IMR-90 (cell line): ENCODE measurements at regions not wholly inside any gene's neighbourhood (a gene's known extent, or its start where the extent isn't known, plus 50 kb on each side); places are given as distances from the start of the nearest gene placed in this dataset.

Experiments used
- FOS ChIP-seq: fragments of 150-350 bp; IDR thresholded peaks from 2 replicates; pipeline ENCODE4 v1.6.1; 2016; ENCODE audit warnings: low read depth, low read length
- MAFK ChIP-seq: IDR thresholded peaks from 2 replicates; pipeline ENCODE4 v1.6.1; 2012; ENCODE audit warnings: low read depth, low read length, improper control_type of control experiment
- MAZ ChIP-seq: IDR thresholded peaks from 2 replicates; pipeline ENCODE4 v1.6.1; 2012; ENCODE audit warnings: low read depth, mild to moderate bottlenecking, low read length, improper control_type of control experiment, moderate library complexity, borderline replicate concordance
- POLR2A ChIP-seq: IDR thresholded peaks from 2 replicates; pipeline ENCODE4 v1.6.1; 2012; ENCODE audit warnings: mild to moderate bottlenecking, low read depth, low read length
- RAD21 ChIP-seq: IDR thresholded peaks from 2 replicates; pipeline ENCODE4 v1.6.1; 2012; ENCODE audit warnings: low read length, improper control_type of control experiment
- RFX5 ChIP-seq: IDR thresholded peaks from 2 replicates; pipeline ENCODE4 v1.8.0; 2012; ENCODE audit warnings: low read depth, mild to moderate bottlenecking, low read length, moderate library complexity
- TF ChIP-seq, protein P1 (sequence below): conservative IDR thresholded peaks from 2 replicates; pipeline ENCODE4 v1.5.1; 2012; ENCODE audit warnings: mild to moderate bottlenecking, low read depth, low read length, improper control_type of control experiment

DNA sequence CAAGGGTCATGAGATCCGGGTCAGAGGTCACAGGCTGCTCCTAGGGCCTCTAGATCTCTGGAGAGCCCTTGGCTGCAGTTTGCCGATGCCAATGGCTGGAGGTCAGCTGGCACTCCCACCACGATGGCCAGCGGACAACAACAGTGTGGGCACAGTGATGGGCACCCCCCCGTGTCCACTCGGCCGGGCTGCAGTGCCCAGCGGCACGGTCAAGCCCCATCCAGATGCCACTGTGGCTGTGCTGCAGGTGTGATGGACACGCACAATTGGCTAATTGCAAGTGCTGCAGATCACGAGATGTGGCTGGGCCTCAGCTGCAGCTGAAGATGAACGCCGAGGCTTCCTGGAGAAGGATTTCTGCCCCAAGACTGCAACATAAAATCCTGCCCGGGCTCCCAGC is 80.7 kb downstream of the PDGFA start:
- TF ChIP-seq RFX5 (no peak), FOS (no peak), RAD21 (no peak), POLR2A (no peak), MAFK (no peak), MAZ (no peak)
- TF ChIP-seq, protein P1, sequence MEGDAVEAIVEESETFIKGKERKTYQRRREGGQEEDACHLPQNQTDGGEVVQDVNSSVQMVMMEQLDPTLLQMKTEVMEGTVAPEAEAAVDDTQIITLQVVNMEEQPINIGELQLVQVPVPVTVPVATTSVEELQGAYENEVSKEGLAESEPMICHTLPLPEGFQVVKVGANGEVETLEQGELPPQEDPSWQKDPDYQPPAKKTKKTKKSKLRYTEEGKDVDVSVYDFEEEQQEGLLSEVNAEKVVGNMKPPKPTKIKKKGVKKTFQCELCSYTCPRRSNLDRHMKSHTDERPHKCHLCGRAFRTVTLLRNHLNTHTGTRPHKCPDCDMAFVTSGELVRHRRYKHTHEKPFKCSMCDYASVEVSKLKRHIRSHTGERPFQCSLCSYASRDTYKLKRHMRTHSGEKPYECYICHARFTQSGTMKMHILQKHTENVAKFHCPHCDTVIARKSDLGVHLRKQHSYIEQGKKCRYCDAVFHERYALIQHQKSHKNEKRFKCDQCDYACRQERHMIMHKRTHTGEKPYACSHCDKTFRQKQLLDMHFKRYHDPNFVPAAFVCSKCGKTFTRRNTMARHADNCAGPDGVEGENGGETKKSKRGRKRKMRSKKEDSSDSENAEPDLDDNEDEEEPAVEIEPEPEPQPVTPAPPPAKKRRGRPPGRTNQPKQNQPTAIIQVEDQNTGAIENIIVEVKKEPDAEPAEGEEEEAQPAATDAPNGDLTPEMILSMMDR, result no peak
